GM12875 (cell line): ENCODE measurements at regions not wholly inside any gene's neighbourhood (a gene's known extent, or its start where the extent isn't known, plus 50 kb on each side); places are given as distances from the start of the nearest gene placed in this dataset.

Experiments used
- H3K4me3 ChIP-seq: one replicate; pipeline ENCODE4 v1.5.1; 2011; ENCODE audit warnings: low read depth, low read length, control low read depth
- TF ChIP-seq, protein P1 (sequence below): IDR thresholded peaks from 2 replicates; pipeline ENCODE4 v1.5.1; 2011; ENCODE audit warnings: low read depth, mild to moderate bottlenecking, control low read depth, inconsistent platforms, low read length, moderate library complexity, borderline replicate concordance; ENCODE audit not compliant: insufficient read depth

DNA sequence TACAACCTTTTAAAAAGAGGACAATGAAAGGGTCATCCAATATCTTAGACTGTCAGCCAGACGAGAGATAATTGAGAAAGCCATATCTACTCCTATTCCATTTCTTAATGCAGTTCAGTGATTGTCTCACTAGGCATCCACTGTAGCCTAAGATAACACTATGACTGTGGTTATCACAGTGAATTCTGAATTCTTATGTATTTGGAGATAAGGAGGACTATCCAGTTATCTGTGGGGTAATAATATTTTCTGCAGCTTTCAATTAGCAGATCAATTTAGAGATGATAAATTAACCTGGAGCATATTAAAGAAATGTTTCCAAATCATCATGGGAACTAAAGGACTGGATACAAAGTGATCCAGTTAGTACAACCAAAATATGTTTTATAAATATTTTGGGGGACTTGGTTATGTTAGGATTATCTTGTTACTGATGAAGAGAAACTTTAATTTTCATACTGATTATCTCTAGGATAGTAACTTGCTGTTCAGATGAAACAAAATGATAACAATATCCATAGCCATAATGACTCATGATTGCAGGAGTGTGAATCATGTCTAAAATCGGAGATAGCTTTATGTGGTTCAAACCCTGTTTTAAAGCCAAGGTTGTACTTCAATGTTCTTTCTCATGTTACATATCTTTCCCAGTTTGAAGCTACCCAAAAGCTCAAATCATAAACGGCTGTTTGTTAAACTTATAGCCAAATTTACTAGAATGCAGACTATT is 1152.0 kb downstream of the HACE1 start:
- TF ChIP-seq, protein P1, sequence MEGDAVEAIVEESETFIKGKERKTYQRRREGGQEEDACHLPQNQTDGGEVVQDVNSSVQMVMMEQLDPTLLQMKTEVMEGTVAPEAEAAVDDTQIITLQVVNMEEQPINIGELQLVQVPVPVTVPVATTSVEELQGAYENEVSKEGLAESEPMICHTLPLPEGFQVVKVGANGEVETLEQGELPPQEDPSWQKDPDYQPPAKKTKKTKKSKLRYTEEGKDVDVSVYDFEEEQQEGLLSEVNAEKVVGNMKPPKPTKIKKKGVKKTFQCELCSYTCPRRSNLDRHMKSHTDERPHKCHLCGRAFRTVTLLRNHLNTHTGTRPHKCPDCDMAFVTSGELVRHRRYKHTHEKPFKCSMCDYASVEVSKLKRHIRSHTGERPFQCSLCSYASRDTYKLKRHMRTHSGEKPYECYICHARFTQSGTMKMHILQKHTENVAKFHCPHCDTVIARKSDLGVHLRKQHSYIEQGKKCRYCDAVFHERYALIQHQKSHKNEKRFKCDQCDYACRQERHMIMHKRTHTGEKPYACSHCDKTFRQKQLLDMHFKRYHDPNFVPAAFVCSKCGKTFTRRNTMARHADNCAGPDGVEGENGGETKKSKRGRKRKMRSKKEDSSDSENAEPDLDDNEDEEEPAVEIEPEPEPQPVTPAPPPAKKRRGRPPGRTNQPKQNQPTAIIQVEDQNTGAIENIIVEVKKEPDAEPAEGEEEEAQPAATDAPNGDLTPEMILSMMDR = no peak

DNA sequence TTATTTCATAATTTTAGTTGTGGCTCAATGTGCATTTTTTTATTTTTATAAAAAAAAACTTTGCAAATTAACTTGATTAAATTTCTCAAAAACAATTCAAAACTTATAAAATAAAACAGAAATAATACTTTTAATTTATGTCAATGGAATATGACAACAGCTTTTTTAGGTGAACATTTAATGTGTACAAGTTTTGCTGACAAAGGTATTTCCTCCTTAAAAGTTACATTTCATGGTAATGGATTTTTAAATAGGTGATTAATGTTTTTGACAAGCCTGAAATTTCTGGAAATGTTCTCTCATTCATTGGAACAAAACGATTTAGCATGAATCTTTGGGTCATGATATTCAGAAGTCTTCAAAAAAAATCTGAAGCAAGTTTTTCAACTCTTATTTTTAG is 1160.0 kb downstream of the HACE1 start:
- TF ChIP-seq, protein P1 = no peak
- no peak overlapping the region for H3K4me3 ChIP-seq

More for the DNA sequence above, 1152.0 kb downstream of the HACE1 start:
- H3K4me3 ChIP-seq = no peak overlapping the region

DNA sequence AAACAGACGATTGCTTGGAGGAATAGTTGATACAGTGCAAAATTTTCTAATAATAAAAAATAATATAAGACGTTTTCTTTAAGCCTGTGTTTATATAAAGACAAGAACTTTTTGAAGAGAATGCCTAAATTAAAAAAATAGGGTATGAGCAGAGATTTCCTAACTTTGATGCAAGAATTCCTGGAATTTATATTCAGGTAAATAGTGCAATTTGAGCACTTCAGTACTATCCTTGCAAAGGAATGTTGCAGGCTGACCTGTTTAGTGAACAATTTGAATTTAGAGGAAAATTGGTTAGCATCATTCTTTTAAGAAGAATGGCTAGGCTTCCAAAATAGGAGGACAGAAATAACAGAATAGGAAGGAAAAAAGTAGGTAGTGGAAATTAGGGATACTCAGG is 1172.3 kb downstream of the HACE1 start:
- no peak overlapping the region for H3K4me3 ChIP-seq
- TF ChIP-seq, protein P1 = no peak

DNA sequence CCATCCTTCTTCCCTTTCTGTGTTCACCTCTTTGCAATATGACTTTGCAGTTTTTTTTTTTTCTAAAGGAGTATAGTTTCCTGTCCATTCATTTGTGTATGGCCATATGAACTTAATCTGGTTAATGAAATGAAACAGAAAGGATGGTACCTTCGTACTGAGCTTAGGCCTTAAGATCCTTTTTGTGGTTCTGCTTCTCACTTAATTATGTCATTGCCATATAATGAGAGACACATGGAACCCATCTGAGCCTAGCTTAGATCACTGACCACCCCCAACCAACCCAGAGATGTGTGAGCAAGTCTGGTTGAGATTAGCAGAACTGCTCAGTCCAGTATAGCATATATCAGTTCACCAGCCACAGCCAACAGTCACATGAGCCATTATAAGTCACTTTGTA is 1179.6 kb downstream of the HACE1 start:
- TF ChIP-seq, protein P1 = no peak
- H3K4me3 ChIP-seq = no peak overlapping the region

DNA sequence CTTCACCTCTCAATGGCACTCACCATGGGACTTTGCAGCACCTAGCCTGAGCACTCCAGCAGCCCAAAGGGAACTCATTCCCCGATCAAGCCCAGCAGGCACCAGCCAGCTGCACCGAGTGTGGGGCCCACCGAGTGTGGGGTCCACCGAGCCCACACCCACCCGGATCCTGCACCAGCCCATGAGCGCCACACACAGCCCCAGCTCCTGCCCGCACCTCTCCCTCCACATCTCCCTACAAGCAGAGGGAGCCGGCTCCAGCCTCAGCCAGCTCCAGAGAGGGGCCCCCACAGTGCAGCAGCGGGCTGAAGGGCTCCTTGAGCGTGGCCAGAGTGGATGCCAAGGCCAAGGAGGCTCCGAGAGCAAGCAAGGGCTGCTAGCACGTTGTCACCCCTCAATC is 1182.4 kb downstream of the HACE1 start:
- TF ChIP-seq, protein P1 = no peak
- no peak overlapping the region for H3K4me3 ChIP-seq

DNA sequence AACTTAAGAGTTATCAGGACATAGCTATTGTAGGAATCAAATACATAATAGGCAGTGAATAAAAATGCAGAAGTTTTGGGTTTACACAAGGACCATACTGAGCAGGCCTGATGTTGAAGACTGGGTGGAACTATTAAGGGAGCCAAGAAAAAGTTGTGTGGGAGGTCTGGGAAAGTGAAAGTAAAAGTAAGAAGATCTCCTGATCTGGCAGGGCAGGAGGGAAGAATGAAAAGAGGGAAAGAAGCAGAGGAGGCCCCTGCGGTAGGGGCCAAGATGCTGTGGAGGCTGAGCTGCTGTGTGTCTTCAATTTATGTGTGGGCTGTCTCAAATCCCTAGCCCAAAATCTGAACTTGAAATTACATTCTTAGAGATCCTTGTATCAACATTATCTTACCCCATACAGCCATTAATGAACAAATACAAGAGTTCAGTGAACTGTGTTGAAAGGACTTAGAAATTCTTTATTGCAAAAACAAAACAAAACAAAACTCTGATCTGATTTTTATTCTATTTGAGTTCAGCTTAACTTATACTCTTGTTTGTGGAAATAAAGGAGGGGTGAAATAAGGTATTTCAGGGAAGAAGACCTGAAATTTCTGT is 1183.8 kb downstream of the HACE1 start:
- no peak overlapping the region for H3K4me3 ChIP-seq
- TF ChIP-seq, protein P1 = no peak

DNA sequence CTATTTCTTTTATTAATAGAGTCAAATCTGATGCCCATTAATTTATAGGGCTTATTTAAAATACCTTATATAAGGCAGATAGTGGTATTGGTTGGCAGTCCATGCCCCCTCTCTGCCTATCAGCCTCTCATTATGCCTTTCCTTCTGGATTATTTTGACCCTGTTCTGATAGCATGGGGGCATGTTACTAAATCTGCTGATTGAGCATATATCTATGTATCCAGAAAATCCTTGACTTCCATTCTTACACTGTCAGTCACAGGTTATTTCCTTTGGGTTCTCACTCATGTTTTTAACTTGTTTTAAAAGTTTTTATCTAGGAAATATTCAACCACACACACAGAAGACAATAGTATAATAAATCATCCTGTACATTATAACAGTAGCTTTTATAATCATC is 1184.9 kb downstream of the HACE1 start:
- H3K4me3 ChIP-seq = no peak overlapping the region
- TF ChIP-seq, protein P1 = no peak
